GM12878 (cell line): ENCODE measurements at regions not wholly inside any gene's neighbourhood (a gene's known extent, or its start where the extent isn't known, plus 50 kb on each side); places are given as distances from the start of the nearest gene placed in this dataset.

Experiments
- ATF3 ChIP-seq: IDR thresholded peaks from 2 replicates; pipeline ENCODE4 v1.6.1; 2011; ENCODE audit warnings: low read depth, mild to moderate bottlenecking, low read length, moderate library complexity, borderline replicate concordance; ENCODE audit errors: extremely low read depth
- BHLHE40 ChIP-seq, 2 experiments: fragments of 450-650 bp in 1 of 2; IDR thresholded peaks; 2 replicates each; pipeline ENCODE4 v1.6.1; 2011 to 2017; ENCODE audit warnings: low read depth in 2 of 2, borderline replicate concordance in 1 of 2, improper control_type of control experiment in 1 of 2, low read length in 1 of 2, mild to moderate bottlenecking in 1 of 2
- CBFB ChIP-seq: IDR thresholded peaks from 2 replicates; pipeline ENCODE4 v1.6.1; 2016; ENCODE audit warnings: antibody characterized with exemption, low read depth
- CTCF ChIP-seq, 3 experiments: IDR thresholded peaks in 2 of 3; conservative IDR thresholded peaks in 1 of 3; 2 replicates each; pipeline ENCODE4 v1.5.1; 2011; ENCODE audit warnings: low read depth in 3 of 3, low read length in 3 of 3, mild to moderate bottlenecking in 3 of 3, control low read depth in 2 of 3, moderate library complexity in 2 of 3, inconsistent platforms in 1 of 3, mixed read lengths in 1 of 3; ENCODE audit not compliant: control insufficient read depth in 2 of 3, insufficient read depth in 1 of 3; ENCODE audit errors: extremely low read depth in 1 of 3
- ESRRA ChIP-seq: IDR thresholded peaks from 2 replicates; pipeline ENCODE4 v1.6.1; 2012; ENCODE audit warnings: mild to moderate bottlenecking, low read length, improper control_type of control experiment
- EZH2 ChIP-seq: IDR thresholded peaks from 2 replicates; pipeline ENCODE4 v1.6.1; 2012; ENCODE audit warnings: low read depth, mild to moderate bottlenecking, control low read depth, inconsistent platforms, low read length, borderline replicate concordance; ENCODE audit not compliant: control insufficient read depth
- MAX ChIP-seq: IDR thresholded peaks from 2 replicates; pipeline ENCODE4 v1.6.1; 2012; ENCODE audit warnings: low read depth, low read length, improper control_type of control experiment
- POLR2A ChIP-seq: IDR thresholded peaks from 2 replicates; pipeline ENCODE4 v1.6.1; 2011; ENCODE audit warnings: low read depth, mild to moderate bottlenecking, low read length
- SMC3 ChIP-seq: IDR thresholded peaks from 2 replicates; pipeline ENCODE4 v1.6.1; 2011; ENCODE audit warnings: low read length, improper control_type of control experiment, borderline replicate concordance
- SRF ChIP-seq, 2 experiments: IDR thresholded peaks; 2 replicates each; pipeline ENCODE4 v1.6.1; 2011; ENCODE audit warnings: low read depth in 2 of 2, low read length in 2 of 2, mild to moderate bottlenecking in 1 of 2, moderate library complexity in 1 of 2
- YY1 ChIP-seq: IDR thresholded peaks from 2 replicates; pipeline ENCODE4 v1.6.1; 2011; ENCODE audit warnings: low read depth, mild to moderate bottlenecking, low read length
- ZBTB40 ChIP-seq: fragments of 450-650 bp; IDR thresholded peaks from 2 replicates; pipeline ENCODE4 v1.6.1; 2016; ENCODE audit warnings: mild to moderate bottlenecking, moderate library complexity, borderline replicate concordance
- ZZZ3 ChIP-seq: IDR thresholded peaks from 2 replicates; pipeline ENCODE4 v1.6.1; 2011; ENCODE audit warnings: low read depth; ENCODE audit not compliant: control insufficient read depth, insufficient read length

GRCh38 chr14:61106959-61107641 lies 126.1 kb downstream of the SLC38A6 start:
- TF ChIP-seq SRF (IDR thresholded peaks at IDR 0.05; ENCODE audit: low read depth in 2 of 2, low read length in 2 of 2) (no peak), EZH2 (no peak), CTCF (IDR thresholded peaks at IDR 0.05 in 2 of 3, conservative IDR thresholded peaks at IDR 0.05 in 1 of 3; ENCODE audit: control insufficient read depth in 2 of 3, extremely low read depth in 1 of 3, insufficient read depth in 1 of 3, low read depth in 3 of 3, low read length in 3 of 3) (peak; percentile 7 to 38 (median 14); a peak in 2 of 6 replicates), SMC3 (0 out of 2 replicates have a peak, but pooled peaks have one; percentile 7), BHLHE40 (IDR thresholded peaks at IDR 0.05; ENCODE audit: borderline replicate concordance in 1 of 2, low read depth in 2 of 2, low read length in 1 of 2) (no peak), ATF3 (no peak), CBFB (no peak), MAX (no peak), ZZZ3 (no peak), POLR2A (no peak), ZBTB40 (no peak), YY1 (no peak), ESRRA (no peak)
